Fibroblast of skin of right biceps (primary cell): ENCODE measurements at regions not wholly inside any gene's neighbourhood (a gene's known extent, or its start where the extent isn't known, plus 50 kb on each side); places are given as distances from the start of the nearest gene placed in this dataset.
"Not testable (repeated sequence)": the region's sequence is repeated elsewhere in the genome, so short reads cannot be mapped to it uniquely, and the experiment has no call there.

ENCODE experiments used
- DNase-seq: peaks from one replicate; pipeline ENCODE4 v3.0.0-alpha.2; 2013

- no peak for DNase-seq
Observed at GRCh38 chr16:17780181-17780580, 309.4 kb upstream of the XYLT1 start.

GRCh38 chr16:17777408-17777863, 306.7 kb upstream of the XYLT1 start:
- peak; percentile 58 for DNase-seq

DNA sequence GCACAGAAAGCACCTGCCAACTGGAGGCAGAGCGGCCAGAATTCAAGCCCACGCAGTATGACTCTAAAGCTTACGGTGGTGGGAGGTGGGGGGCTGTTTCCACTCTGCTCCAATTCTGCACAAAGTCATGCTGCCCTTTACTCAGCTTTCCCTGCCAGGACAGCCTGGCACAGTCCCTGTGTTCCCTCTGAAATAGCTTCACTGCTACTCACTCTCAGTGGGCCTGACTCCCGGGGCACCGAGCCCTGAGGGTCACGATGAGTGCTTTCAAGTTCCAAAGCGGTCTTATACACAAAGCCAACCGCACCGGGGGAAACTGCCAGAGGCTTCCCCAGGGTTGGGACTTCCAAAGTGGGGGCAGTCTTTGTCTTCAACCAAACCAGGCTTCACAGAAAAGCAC, 306.1 kb upstream of the XYLT1 start:
- no peak for DNase-seq

DNA sequence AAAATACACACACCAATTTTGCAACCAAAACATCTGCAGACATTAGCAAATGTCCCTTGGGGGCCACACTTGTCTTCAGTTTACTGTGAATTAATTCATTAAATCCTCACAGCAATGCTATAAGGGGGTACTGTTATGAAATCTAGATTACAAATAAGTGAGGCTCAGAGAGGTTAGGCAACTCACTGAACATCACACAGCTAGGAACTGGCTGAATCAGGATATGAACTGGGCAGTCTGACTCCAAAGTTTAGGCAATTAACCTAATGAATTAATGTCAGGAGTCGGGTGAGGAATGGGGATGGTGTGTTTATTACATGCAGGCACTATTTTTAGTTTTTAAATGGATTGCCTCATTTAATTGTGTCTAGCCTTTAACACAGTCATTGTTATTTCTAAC, 305.7 kb upstream of the XYLT1 start:
- no peak for DNase-seq

DNA sequence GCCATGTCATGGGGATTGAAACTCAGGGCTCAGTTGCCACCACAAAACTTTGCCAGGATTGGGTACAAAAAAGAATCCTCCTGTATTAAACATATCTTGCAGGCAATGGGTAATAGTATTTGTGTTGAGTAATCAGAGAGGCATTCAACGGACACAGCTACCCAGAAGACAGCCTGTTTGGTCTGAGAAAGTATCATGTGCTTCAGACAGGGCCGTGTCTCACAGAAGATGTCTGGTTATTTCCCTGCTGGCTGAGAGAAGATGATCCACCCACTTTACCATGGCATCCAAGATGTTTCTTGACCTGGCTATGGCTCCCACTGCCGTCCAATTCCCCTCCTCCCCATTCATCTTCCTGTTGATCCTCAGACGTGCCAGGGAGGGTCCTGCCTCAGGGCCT, 304.3 kb upstream of the XYLT1 start:
- DNase-seq = no peak

GRCh38 chr16:17773698-17774101, 302.9 kb upstream of the XYLT1 start:
- peak; percentile 58 for DNase-seq

DNA sequence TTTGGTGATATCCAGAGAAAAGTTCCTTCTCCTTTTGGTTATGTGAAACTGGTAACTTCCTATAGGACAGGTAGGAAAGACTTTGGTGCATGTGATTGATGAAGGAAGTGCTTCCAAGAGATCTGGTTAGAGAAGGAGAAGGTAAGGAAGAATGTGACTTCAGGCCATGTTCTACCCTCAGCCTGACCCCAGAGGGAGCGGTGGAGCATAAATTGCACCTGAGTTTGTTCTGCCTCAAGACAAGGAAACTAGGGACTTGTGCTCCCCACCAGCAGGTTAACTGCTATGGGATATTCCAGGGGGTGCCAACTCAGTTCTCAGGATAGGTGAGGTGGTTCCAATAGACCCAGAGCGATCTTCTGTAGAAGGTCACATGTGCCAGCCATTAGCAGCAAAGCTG, 299.3 kb upstream of the XYLT1 start:
- DNase-seq = no peak

- peak; percentile 39 for DNase-seq
Observed at GRCh38 chr16:17769065-17769464, 298.3 kb upstream of the XYLT1 start.

DNA sequence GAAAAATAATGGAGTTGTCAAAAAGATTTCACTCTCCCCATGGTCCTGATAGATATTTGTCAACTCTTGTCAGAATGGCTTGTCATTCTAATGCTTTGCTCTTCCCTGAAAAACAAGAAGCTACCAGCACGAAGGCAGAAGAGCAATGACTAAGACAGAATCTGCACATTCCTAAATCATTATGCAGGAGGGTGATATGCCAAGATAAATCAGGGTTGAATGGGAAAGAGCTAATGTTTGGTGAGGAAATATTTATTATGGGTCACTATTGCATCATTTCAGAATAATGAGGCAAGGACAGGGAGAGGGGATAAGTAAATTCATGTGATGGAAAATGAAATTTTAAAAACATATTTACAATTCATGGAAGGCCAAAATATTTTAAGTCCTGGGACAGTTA, 297.5 kb upstream of the XYLT1 start:
- peak; percentile 93 for DNase-seq

DNA sequence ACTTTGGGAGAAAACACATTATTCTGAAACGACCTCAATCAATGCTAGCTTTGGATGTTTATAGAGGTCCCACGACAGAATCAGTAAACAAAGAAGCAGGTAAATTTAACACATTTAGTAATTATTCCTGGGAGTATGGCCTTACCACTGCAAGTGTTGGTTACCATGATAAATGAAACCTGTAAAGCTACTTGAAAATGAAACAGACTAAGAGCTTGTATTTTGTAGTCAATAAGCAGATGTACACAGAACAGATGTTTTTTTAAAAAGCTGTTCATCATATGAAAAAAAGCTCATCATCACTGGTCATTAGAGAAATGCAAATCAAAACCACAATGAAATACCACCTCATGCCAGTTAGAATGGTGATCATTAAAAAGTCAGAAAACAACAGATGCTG, 295.3 kb upstream of the XYLT1 start:
- no peak for DNase-seq

DNA sequence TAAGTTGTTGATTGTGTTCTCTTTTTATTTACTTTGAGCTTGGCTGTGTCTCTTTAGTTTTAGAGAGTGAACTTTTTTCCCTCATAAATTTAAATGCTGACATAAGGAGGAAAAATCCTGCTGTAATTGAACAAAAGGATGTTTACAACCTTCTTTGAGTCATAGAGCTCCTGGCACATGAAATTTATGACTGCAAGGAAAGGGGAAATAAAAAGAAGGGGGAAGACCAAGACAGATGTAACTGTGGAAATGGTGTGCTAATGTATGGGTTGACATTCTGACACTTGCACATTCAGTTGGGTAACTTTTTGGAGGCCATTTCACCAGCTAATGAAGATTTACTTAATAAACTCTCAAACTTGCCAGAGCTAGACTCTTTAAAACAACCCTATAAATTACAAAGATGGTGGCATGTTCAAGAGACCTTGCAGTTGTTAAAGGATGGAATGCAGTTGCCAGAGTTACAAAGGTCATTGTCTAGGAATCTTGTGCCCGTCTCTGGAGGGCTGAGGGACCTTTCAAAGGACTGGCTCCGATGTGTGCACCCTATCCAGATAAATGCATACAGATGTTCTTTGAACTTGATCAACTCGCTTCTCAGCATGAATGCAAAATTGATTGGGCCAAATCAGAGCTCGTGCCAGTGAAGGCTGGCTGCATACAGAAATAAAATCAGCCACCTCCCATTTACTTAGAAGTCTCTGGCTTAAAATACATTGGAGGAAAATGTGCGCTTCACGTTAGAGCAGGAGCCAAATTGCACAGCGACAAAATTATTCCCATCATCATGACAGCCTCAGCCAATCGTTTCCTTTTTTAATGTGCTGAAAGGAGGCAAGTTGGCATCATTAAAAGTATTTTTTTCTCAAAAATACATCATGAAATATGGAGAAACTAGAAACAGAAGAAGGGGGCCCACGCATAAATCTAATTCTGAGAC, 289.0 kb upstream of the XYLT1 start:
- DNase-seq = no peak

GRCh38 chr16:17757808-17758207, 287.0 kb upstream of the XYLT1 start:
- no peak for DNase-seq

DNA sequence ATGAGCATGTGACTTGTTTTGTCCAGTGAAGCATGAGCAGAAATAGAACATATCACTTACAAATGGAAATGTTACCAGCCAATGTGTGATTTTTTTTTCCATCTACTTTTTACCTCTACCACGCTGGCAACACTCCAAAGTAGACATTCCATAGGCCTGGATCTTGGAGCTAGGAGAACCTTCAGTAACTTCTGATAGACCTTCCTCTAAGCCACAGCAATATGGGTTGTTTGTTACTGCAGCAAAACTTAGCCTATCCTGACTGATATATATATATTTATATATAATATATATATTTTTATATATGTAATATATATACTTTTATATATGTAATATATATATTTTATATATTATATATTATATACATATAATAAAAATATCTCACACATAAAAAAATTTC, 284.4 kb upstream of the XYLT1 start:
- no peak for DNase-seq

DNA sequence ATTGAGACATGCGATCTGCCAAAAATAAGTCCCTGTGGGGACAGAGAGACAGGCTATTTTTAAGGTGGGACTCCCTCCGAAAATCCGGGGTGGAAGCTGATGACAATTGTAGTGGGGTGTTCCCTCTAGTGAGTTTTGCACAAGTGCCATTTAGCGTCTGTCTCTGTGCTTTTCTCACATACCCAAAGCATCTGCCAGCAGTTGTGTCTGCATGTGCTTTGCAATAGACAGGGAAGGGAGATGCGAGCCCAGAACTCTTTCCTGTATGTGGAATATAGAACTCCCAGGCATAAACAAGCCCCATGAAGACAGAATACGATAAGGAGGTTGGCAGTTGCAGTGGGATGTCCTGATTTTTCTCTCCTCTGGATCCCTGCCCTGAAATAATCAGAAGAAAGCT, 282.7 kb upstream of the XYLT1 start:
- no peak for DNase-seq

- no peak for DNase-seq
Observed at GRCh38 chr16:17749706-17750105, 278.9 kb upstream of the XYLT1 start.

DNA sequence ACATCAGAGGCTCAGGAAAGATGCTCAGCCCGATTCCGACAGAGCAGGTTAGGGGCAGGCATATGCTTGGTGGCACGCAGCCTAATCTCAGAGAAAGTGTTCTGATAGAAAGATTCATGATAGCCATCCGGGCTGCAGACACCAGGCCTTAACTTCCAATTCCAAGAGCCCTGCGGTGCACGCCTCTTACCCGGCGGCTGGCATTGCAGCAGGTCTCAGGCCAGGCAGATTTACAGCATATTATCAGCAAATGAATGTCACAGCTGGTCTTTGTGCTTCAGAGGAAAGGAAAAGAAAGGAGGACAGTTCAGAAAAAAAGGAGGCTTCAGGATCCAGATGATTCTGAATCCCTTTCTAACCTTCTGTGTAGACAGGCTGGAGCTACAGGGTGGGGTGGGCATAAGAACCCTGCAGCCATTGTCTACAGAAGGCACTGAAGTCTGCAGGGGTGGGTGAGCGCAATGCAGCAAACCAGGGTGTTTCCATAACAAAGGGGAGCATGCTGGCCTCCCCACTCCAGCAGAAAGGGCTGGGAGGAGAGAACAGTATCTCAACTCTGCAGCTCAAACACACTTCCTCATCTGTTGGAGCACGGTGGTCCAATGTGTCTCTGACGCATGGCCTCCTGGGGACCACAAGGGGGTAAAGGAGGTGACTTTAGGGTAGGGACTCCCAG, 277.4 kb upstream of the XYLT1 start:
- no peak for DNase-seq

DNA sequence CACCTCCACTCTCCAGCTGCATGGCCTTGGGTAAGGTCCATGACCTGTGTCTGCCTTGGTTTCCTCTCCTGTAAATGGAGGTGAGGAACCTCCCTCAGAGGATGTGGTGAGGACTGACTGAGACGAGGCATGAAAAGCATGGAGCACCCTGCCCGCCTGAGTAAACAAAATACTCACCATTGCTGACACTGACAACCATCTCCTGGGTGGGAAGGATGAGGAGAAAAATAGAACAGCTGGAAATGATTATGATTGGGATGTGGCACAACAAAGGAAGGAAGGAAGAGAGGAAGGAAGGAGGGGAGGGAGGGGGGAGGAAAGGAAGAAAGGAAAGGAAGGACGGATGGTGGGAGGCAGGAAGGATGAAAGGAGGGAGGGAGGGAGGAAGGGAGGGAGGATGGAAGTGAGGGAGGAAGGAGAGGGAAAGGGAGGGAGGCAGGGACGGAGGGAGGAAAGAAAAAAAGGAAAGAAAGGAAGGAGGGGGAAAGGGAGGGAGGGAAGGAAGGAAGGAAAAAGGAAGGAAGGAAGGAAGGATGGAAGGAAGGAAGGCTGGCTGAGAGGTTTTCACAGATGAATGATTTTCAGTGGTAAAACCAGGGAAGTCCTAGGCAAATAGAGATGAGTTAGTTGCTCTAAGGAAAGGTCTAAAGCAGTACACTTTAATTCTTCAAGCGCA, 276.5 kb upstream of the XYLT1 start:
- peak; percentile 39 for DNase-seq

DNA sequence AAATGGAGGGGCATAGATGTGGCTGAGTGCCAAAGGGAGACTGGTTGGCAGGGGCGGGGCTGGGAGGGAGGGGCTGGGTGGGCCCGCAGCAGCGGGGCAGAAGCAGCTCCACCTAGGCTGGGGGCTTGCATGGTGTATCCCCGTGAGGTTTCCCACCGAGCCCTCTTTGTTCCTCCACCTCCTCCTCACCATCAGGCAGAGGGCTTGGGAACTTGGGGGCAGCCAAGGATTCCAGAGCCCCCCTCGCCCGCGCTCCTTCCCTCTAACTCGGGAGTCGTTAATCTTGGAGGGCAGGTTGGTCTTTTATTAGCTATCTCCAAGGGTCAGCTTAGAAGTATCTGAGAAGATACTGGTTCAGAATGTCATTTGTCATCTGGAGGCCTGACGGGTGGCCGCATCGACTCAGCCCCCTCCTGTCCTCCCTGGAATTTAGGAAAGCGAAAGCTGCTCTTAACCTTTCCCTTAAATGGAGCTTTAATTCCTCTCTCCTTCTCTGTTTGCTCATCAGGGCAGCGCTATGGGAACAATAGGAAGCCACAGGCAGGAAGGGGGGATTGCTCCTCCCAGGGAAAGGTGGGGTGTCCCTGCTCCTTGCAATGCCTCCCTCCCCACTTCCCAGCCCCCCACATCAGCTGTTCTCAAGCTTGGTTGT, 274.3 kb upstream of the XYLT1 start:
- DNase-seq = peak; percentile 30

DNA sequence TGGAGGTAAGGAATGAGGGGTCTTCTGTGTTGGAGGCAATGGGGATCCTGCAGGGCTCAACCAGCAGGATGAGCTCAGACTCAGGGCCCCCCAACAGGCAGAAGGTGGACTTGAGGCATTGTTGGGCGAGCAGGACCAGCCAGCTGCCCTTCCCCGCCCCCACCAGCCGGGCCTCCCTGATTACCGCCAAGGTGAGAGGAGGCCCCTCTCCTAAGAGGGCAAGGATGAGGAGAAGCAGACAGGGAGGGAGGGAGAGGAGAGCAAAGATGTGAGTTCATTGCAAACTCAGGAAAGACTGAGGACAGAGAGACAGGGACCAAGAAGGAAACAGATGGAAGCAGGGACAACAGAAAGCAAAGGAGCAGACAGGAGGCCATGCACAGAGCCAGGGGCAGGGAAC, 272.8 kb upstream of the XYLT1 start:
- no peak for DNase-seq

DNA sequence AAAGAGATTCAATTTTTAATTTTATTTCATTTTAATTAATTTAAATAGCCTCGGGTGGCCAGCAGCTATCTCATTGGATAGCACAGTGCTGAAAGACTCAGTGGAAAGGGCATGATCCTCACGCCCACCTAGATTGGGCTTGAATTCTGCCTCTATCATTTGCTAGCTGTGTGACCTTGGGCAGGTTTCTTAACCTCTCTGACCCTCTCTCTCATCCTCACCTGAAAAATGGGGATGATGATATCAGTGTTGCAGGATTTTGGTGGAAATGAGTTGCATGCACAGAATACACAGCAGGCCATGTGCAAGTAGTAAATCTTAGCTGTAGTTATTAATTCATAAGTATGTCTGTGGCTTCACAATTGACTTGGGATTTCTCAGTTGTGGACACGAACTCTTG, 272.4 kb upstream of the XYLT1 start:
- no peak for DNase-seq

DNA sequence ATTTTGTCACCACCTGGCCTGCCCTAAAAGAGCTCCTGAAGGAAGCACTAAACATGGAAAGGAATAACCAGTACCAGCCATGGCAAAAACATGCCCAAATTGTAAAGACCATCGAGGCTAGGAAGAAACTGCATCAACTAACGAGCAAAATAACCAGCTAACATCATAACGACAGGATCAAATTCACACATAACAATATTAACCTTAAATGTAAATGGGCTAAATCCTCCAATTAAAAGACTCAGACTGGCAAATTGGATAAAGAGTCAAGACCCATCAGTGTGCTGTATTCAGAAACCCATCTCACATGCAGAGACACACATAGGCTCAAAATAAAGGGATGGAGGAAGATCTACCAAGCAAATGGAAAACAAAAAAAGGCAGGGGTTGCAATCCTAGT, 264.3 kb upstream of the XYLT1 start:
- DNase-seq = not testable (repeated sequence)

DNA sequence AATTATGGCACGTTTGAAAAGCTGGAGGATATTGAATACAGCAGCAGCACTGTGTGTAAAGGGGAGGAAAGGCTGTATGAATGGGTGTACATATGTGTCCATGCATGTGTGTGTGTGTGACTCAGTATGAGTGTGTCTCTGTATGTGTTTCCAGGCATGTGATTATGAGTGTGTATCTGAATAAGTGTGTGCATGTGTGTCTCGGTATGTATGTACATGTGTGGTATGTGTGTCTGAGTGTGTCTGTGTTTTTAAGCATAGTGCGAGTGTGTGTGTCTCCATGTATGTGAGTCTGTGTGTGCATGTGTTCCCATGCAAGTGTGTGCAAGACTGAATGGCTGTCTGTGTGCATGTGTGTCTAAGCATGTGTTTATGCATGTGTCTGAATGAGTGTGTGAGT, 259.1 kb upstream of the XYLT1 start:
- no peak for DNase-seq

- DNase-seq = no peak
Observed at GRCh38 chr16:17728196-17728595, 257.4 kb upstream of the XYLT1 start.
